ENCODE measurements at regions not wholly inside any gene's neighbourhood (a gene's known extent, or its start where the extent isn't known, plus 50 kb on each side); places are given as distances from the start of the nearest gene placed in this dataset.

- DNase-seq (ENCODE audit: low read depth), result no peak
Measured at GRCh38 chr10:88108115-88108610, 244.7 kb downstream of the PTEN start.

- DNase-seq (ENCODE audit: low read depth), result no peak
Measured at GRCh38 chr10:88110355-88110754, 246.9 kb downstream of the PTEN start.

DNA sequence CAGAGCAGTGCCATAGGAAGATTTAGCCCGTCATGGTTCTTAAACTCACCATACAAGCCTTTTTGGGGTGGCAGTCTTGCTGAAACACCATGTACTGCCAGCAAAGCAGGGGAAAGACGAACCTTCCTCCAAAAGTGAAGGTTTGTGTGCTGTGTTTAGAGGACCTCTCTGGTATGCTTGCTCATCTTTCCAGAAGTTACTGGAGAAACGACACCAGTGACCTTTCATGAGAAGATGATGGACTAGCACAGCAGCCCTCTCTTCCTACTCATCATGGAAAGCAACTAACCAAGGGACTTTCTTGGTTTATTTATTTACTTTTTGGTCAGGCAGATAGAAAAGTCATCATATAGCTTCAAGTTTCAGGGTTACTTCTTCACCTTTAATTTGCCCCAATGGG is 247.4 kb downstream of the PTEN start:
- DNase-seq (ENCODE audit: low read depth), result no peak

DNA sequence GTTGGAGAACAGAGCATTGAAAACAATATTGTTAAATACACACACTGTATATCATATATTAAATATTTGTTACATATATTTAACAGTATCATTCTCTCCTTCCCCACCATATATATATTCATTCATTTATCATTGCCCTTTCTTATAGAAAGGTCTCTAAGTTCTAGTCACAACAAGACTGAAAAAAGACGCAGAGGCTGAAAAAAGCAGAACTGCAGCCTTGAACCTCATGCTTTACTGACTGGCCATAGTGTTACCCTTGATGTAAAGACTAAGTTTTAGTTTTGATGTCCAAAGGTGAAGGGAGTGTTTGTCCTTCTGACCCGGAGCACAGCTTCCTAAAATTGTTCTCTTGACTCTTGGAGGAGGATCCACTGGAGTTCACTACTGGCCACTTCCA is 247.9 kb downstream of the PTEN start:
- no peak for DNase-seq (ENCODE audit: low read depth)

DNA sequence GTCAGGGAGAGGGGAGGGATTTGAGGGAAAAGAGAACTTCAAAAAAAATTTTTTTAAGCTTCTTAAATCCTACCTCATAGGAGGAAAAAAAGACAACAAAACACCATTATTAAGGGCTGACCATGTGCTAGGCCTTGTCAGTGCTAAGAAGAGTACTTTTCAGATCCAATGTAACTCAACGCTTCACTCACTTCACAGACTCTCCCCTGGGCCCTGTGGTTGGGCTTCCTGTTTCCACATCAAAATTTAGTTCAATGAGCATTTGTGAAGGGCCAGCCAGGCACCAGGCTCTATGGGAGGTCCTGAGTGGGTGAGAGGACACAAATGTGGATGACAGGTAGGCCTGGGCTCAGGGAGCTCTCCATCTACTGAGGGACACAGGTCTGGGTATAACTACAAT is 249.8 kb downstream of the PTEN start:
- no peak for DNase-seq (ENCODE audit: low read depth)

DNA sequence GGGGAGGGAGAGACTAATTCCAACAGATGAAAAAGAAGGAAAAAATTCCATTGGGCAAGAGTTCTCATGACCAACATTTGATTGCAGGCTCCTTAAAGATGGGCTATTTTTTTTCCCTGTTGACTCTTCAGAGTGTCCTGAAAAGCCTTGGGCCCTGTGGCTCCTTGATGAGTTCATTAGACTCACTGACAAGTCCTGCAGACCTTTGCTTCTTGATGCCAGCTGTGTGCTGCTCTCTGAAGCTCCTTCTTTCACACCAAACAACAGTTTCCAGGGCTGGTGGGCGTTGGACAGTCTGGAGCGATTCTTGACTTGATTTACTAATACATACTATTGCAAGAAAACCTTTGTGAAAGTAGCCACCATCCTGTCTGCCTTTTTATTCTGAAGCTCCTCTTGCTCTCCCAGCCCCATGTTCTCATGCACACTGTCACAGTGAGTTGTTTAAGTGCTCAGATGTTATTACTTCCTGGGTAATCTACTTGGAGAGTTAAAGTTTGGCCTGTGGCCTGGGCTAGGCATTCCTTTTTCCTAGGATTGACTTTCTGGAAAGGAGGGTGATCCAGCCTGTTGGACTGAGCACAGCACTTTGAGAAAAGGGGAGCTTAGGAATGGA is 250.3 kb downstream of the PTEN start:
- no peak for DNase-seq (ENCODE audit: low read depth)

- DNase-seq (ENCODE audit: low read depth), result no peak
Measured at GRCh38 chr10:88114368-88114767, 250.9 kb downstream of the PTEN start.

GRCh38 chr10:88115407-88115806 is 252.0 kb downstream of the PTEN start:
- DNase-seq (ENCODE audit: low read depth), result no peak

GRCh38 chr10:88115968-88116367 is 252.5 kb downstream of the PTEN start:
- no peak for DNase-seq (ENCODE audit: low read depth)

GRCh38 chr10:88116481-88116880 is 253.1 kb downstream of the PTEN start:
- DNase-seq (ENCODE audit: low read depth), result no peak

- DNase-seq (ENCODE audit: low read depth), result no peak
Measured at GRCh38 chr10:88116971-88117626, 253.7 kb downstream of the PTEN start.

DNA sequence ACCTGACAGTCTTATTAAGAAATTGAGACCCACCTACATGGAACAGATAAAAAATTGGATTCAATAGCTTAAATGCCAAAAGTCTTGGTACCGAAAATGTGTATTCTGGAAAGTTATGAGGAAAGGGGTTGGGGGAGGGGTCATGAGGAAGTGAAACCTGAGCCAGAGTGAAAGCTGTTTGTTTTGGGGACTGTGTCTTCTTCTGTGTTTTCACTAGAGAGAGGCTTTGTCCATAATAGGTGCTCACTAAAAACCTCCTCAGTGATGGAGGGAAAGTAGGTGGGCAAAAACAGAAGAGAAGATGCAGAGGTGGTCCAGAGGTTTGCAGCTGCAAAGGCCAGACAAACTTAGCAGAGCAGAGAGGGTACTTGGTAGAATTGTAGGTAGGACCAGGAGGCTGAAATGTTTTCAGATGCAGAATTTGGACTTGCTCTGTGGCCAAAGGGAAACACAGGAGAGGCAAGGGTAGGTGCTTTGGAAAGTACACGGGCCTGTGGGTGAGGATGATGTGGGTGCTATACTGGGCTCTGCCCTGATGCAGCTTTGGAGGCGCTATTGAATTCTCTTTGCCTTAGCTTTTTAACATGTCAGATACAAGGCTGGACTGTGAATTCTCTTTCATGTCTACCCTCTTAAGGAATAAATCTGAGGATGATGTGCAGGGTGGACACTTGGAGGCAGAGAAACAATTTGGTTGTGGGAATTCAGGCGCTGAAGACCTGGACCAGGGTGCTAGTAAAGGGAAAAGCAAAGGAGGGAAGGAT is 254.6 kb downstream of the PTEN start:
- no peak for DNase-seq (ENCODE audit: low read depth)

GRCh38 chr10:88118729-88119128 is 255.3 kb downstream of the PTEN start:
- no peak for DNase-seq (ENCODE audit: low read depth)

DNA sequence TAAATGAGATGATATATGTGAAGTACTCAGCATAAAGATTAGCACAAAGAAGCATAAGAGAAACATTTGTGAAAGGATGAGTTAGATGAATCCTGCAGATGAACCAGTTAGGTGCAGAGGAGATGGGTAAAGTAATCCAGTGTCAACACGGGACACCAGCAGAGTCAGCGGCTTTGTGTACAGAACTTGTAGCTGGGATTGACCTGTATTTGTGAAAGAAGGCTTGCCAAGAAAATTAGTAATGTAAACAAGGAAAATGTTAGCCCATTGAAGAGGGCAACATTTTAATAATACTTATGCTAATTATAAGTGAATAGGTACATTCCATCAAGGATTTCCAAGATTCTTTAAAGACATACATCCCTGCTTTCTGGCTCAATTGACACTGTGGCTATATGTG is 255.7 kb downstream of the PTEN start:
- DNase-seq (ENCODE audit: low read depth), result no peak

GRCh38 chr10:88120075-88120474 is 256.6 kb downstream of the PTEN start:
- no peak for DNase-seq (ENCODE audit: low read depth)

GRCh38 chr10:88120599-88121333 is 257.3 kb downstream of the PTEN start:
- DNase-seq (ENCODE audit: low read depth), result no peak

DNA sequence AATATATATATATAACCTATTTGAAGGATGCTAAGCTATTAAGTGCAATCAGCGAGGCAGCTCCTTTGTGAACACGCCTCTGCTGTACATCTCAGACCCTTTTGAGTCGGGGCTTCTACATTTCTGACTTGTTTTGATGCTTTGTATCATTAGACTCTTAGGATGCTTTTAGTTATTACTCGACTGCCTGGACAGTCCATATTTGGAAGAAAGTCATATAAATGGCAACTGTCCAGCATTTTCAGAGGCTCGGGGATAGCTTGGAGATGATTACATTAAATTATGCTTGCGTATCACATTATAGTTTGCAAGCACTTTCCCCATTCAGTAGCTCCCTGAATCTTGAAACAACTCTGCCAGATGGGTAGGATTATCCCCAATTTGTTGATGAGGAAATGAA is 257.9 kb downstream of the PTEN start:
- no peak for DNase-seq (ENCODE audit: low read depth)

GRCh38 chr10:88122145-88122544 is 258.7 kb downstream of the PTEN start:
- no peak for DNase-seq (ENCODE audit: low read depth)

- DNase-seq (ENCODE audit: low read depth), result no peak
Measured at GRCh38 chr10:88122576-88122975, 259.2 kb downstream of the PTEN start.

DNA sequence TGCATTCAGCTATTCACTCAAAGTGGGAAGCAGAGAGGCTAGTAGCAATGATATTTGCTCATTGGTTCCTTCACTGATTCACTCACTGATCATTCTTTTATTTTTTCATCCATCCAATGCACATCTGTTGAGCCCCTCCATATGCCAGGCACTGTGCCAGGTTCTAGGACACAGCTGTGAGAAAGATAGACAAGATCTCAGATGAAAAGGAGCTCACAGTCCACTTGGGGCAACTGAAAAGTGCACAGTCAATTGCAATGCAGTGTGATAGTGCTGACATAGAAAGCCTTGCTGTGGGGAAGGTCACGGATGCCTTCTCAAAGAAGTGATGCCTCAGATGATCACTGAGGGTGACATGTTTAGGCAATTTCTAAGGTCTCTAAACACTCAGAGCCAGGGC is 262.3 kb downstream of the PTEN start:
- DNase-seq (ENCODE audit: low read depth), result no peak

- DNase-seq (ENCODE audit: low read depth), result no peak
Measured at GRCh38 chr10:88126699-88127098, 263.3 kb downstream of the PTEN start.

DNA sequence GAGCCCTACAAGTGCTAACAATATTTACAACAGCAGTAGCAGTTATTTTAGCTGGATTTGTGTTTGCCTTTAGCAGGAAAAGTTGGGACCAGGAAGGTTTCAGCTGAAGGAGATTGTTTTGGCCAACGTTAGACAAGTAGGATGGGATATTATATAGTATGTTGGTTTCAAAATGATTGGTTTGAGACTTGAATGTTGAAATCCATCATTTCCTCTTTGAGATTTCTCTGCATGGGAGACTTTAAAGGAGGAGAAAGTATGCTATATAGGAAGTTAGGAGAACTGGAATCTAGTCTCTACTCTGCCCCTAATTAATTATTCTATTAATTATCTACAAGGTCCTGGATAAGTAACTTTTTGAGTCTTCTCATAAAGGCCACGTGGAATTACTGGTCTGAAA is 263.8 kb downstream of the PTEN start:
- no peak for DNase-seq (ENCODE audit: low read depth)

- DNase-seq (ENCODE audit: low read depth), result no peak
Measured at GRCh38 chr10:88127766-88128165, 264.3 kb downstream of the PTEN start.
